ENCODE measurements at regions not wholly inside any gene's neighbourhood (a gene's known extent, or its start where the extent isn't known, plus 50 kb on each side); places are given as distances from the start of the nearest gene placed in this dataset.

DNA sequence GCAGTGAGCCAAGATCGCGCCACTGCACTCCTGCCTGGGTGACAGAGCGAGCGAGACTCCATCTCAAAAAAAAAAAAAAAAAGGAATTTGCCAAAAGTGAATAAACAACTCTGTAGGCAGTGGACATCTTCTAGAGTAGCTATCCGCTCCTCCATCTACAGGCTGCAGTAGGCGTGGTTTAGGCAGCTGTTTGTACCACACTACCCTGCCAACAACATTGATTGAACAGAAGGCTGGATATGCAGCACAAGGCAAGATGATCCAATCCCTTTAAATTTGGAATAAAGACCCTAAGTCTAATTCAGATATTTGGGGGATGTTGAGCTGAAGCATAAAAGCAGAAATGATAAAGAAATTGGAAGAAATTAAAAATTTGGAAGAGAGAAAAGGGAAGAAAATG lies 141.6 kb downstream of the TES start:
- BruUV-seq (replicated peaks) = no TSS peak
- intact Hi-C loops (cut with micrococcal nuclease; ENCODE audit: unreplicated experiment) = loop anchor here (10.0 kb wide), 1 partner anchor 783 kb away; no protein-coding TSS in a partner anchor
- Histone ChIP-seq H3K4me3 (no peak overlapping the region), H3K36me3 (ENCODE audit: low read depth) (no peaks in the 10 kb centered on the region), H3K4me2 (no peak overlapping the region), H3K9me2 (ENCODE audit: insufficient read depth) (no peaks in the 10 kb centered on the region), H2AFZ (no peak overlapping the region), H4K20me1 (ENCODE audit: insufficient read depth) (no peaks in the 10 kb centered on the region), H3K27me3 (ENCODE audit: insufficient read depth, low read depth) (no peaks in the 10 kb centered on the region), H3K4me1 (replicated peaks; ENCODE audit: insufficient read depth) (peaks cover 45% of the 10 kb centered on the region), H3K9me3 (ENCODE audit: insufficient read depth, low read depth) (no peaks in the 10 kb centered on the region; the same call in 1 of the 2 replicates), H3K27ac (no peak overlapping the region; the same call in 1 of the 2 replicates), H3K79me2 (ENCODE audit: low read depth) (no peaks in the 10 kb centered on the region), H3F3A (ENCODE audit: insufficient read depth, low read depth) (peaks cover 38% of the 10 kb centered on the region)
- no peak for DNase-seq
- no peak for TF ChIP-seq EZH2 (IDR thresholded peaks at IDR 0.05; ENCODE audit: low read depth)
- TF ChIP-seq, protein P1, sequence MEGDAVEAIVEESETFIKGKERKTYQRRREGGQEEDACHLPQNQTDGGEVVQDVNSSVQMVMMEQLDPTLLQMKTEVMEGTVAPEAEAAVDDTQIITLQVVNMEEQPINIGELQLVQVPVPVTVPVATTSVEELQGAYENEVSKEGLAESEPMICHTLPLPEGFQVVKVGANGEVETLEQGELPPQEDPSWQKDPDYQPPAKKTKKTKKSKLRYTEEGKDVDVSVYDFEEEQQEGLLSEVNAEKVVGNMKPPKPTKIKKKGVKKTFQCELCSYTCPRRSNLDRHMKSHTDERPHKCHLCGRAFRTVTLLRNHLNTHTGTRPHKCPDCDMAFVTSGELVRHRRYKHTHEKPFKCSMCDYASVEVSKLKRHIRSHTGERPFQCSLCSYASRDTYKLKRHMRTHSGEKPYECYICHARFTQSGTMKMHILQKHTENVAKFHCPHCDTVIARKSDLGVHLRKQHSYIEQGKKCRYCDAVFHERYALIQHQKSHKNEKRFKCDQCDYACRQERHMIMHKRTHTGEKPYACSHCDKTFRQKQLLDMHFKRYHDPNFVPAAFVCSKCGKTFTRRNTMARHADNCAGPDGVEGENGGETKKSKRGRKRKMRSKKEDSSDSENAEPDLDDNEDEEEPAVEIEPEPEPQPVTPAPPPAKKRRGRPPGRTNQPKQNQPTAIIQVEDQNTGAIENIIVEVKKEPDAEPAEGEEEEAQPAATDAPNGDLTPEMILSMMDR (conservative IDR thresholded peaks at IDR 0.05) = no peak
- ChIA-PET CTCF (no interaction called here), POLR2A (ENCODE audit: unreplicated experiment) (interaction anchor here (0.6 kb wide), 1 partner anchor 68 kb away, joined by 5 read pairs; no protein-coding TSS in a partner anchor)

DNA sequence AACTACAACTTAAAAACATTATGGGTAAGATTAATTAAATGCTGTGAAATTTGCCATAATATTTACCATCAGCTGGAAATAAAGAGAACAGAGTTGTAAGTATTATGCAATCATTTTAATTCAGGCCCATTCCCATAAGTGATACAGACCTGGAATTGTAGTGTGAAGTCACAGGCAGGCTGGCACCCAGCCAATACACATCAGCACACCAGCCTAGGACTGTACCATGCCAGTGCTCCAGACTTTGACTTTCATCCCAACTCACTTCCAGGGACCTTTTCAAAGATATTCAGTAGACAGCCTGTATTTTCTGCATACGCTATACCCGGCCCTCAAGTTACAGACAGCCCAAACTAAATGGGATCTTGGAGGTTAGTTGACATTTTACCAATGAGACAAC lies 143.3 kb downstream of the TES start:
- POLR2A ChIA-PET (ENCODE audit: unreplicated experiment) = interaction anchor here (0.6 to 0.9 kb wide), 4 partner anchors 39 to 601 kb away, joined by 3 to 5 read pairs (median 4); no protein-coding TSS in a partner anchor
- Histone ChIP-seq H2AFZ (no peak overlapping the region; the same call in 1 of the 2 replicates), H3K36me3 (ENCODE audit: low read depth) (no peaks in the 10 kb centered on the region), H3K9me3 (ENCODE audit: insufficient read depth, low read depth) (no peaks in the 10 kb centered on the region; the same call in none of the 2 replicates), H3K4me3 (no peak overlapping the region; the same call in 1 of the 2 replicates), H3K4me1 (replicated peaks; ENCODE audit: insufficient read depth) (peaks cover 62% of the 10 kb centered on the region), H3K4me2 (peak overlapping the region; percentile 76), H3K9me2 (ENCODE audit: insufficient read depth) (no peaks in the 10 kb centered on the region), H3F3A (ENCODE audit: insufficient read depth, low read depth) (peaks cover 46% of the 10 kb centered on the region), H3K79me2 (ENCODE audit: low read depth) (no peaks in the 10 kb centered on the region), H3K27ac (peak overlapping the region; percentile 93), H4K20me1 (ENCODE audit: insufficient read depth) (no peaks in the 10 kb centered on the region), H3K27me3 (ENCODE audit: insufficient read depth, low read depth) (no peaks in the 10 kb centered on the region)
- DNase-seq = peak in 1 of 2 experiments; percentile 11
- no peak for TF ChIP-seq EZH2 (IDR thresholded peaks at IDR 0.05; ENCODE audit: low read depth)
- TF ChIP-seq, protein P1 (conservative IDR thresholded peaks at IDR 0.05) = no peak
- intact Hi-C loops (cut with micrococcal nuclease; ENCODE audit: unreplicated experiment) = loop anchor here (1.0 to 10.0 kb wide), 4 partner anchors 81 to 781 kb away; no protein-coding TSS in a partner anchor
- BruUV-seq (replicated peaks) = no TSS peak
- CTCF ChIA-PET = no interaction called here

- intact Hi-C loops (cut with micrococcal nuclease; ENCODE audit: unreplicated experiment) = loop anchor here (1.0 to 10.0 kb wide), 4 partner anchors 81 to 781 kb away; no protein-coding TSS in a partner anchor
- ChIA-PET POLR2A (ENCODE audit: unreplicated experiment) (interaction anchor here (0.6 to 0.9 kb wide), 9 partner anchors 13 to 600 kb away, joined by 3 to 10 read pairs (median 4); no protein-coding TSS in a partner anchor), CTCF (interaction anchor here (0.6 kb wide), 1 partner anchor 95 kb away, joined by 5 read pairs; no protein-coding TSS in a partner anchor)
- Histone ChIP-seq H3K4me2 (peak overlapping the region; percentile 76), H3K4me3 (peak overlapping the region; percentile 23; the same call in 1 of the 2 replicates), H3K27ac (peak overlapping the region; percentile 93), H4K20me1 (ENCODE audit: insufficient read depth) (no peaks in the 10 kb centered on the region), H3K4me1 (replicated peaks; ENCODE audit: insufficient read depth) (peaks cover 62% of the 10 kb centered on the region), H3K9me2 (ENCODE audit: insufficient read depth) (no peaks in the 10 kb centered on the region), H3K36me3 (ENCODE audit: low read depth) (no peaks in the 10 kb centered on the region), H3K79me2 (ENCODE audit: low read depth) (no peaks in the 10 kb centered on the region), H3K9me3 (ENCODE audit: insufficient read depth, low read depth) (no peaks in the 10 kb centered on the region; the same call in none of the 2 replicates), H3F3A (ENCODE audit: insufficient read depth, low read depth) (peaks cover 46% of the 10 kb centered on the region), H3K27me3 (ENCODE audit: insufficient read depth, low read depth) (no peaks in the 10 kb centered on the region), H2AFZ (no peak overlapping the region; the same call in 1 of the 2 replicates)
- DNase-seq = no peak
- BruUV-seq (replicated peaks) = no TSS peak
- TF ChIP-seq, protein P1 (conservative IDR thresholded peaks at IDR 0.05) = no peak
- no peak for TF ChIP-seq EZH2 (IDR thresholded peaks at IDR 0.05; ENCODE audit: low read depth)
These were observed 143.8 kb downstream of the TES start for GRCh38 chr7:116354171-116354545.

Data from PC-9 (cell line).